CD8-positive, alpha-beta memory T cell (primary cell): ENCODE measurements at regions not wholly inside any gene's neighbourhood (a gene's known extent, or its start where the extent isn't known, plus 50 kb on each side); places are given as distances from the start of the nearest gene placed in this dataset.

Source experiments
- CTCF ChIA-PET: fragments of 350-600 bp; sonication (Branson Sonifier 250); formaldehyde crosslinking; loops from one replicate; lab custom pipeline; 2021; ENCODE audit warnings: antibody characterized with exemption; lab: Charles Lee
- POLR2A ChIA-PET: fragments of 350-600 bp; sonication (Branson Sonifier 250); formaldehyde crosslinking; loops from one replicate; lab custom pipeline; 2021; ENCODE audit warnings: antibody characterized with exemption; lab: Charles Lee
- DNase-seq, 5 donors: peaks; one replicate each; pipeline versions ENCODE4 v3.0.0 to v3.0.0-alpha.2; 2020 to 2022; ENCODE audit warnings: mixed read lengths in 1 of 5
- H3K27ac ChIP-seq: one replicate; pipeline ENCODE4 v1.7.0; 2013; ENCODE audit warnings: low read depth, mild to moderate bottlenecking, low read length, moderate library complexity
- H3K27me3 ChIP-seq: 2 replicates; pipeline ENCODE4 v1.7.0; 2013; ENCODE audit warnings: low read length, mild to moderate bottlenecking; ENCODE audit not compliant: insufficient read depth, poor library complexity, severe bottlenecking
- H3K36me3 ChIP-seq: 2 replicates; pipeline ENCODE4 v1.7.0; 2013; ENCODE audit warnings: mild to moderate bottlenecking, low read length, moderate library complexity; ENCODE audit not compliant: insufficient read depth
- H3K4me1 ChIP-seq: 2 replicates; pipeline ENCODE4 v1.7.0; 2013; ENCODE audit warnings: mild to moderate bottlenecking, low read length, moderate library complexity; ENCODE audit not compliant: insufficient read depth
- H3K4me3 ChIP-seq: 2 replicates; pipeline ENCODE4 v1.7.0; 2013; ENCODE audit warnings: mild to moderate bottlenecking, low read length
- H3K9me3 ChIP-seq: 2 replicates; pipeline ENCODE4 v1.7.0; 2013; ENCODE audit warnings: mild to moderate bottlenecking, low read length
- H3K27ac Mint-ChIP-seq, 8 donors: one replicate each; pipeline ENCODE4 v1.8.0; 2020 to 2021; ENCODE audit warnings: mixed read lengths in 8 of 8, mild to moderate bottlenecking in 6 of 8, inconsistent platforms in 3 of 8, moderate library complexity in 3 of 8
- H3K27me3 Mint-ChIP-seq, 2 donors: one replicate each; pipeline ENCODE4 v1.8.0; 2020 to 2021; ENCODE audit warnings: mixed read lengths in 2 of 2, mild to moderate bottlenecking in 1 of 2, moderate library complexity in 1 of 2
- H3K36me3 Mint-ChIP-seq, 3 donors: one replicate each; pipeline ENCODE4 v1.8.0; 2020 to 2021; ENCODE audit warnings: mixed read lengths in 3 of 3, inconsistent platforms in 1 of 3, mild to moderate bottlenecking in 1 of 3
- H3K4me1 Mint-ChIP-seq, 3 donors: one replicate each; pipeline ENCODE4 v1.8.0; 2020 to 2021; ENCODE audit warnings: mixed read lengths in 3 of 3, inconsistent platforms in 1 of 3, mild to moderate bottlenecking in 1 of 3
- H3K4me3 Mint-ChIP-seq, 7 donors: one replicate each; pipeline ENCODE4 v1.8.0; 2020 to 2021; ENCODE audit warnings: mixed read lengths in 7 of 7, mild to moderate bottlenecking in 6 of 7, moderate library complexity in 4 of 7, inconsistent platforms in 2 of 7
- H3K9me3 Mint-ChIP-seq, 5 donors: one replicate each; pipeline ENCODE4 v1.8.0; 2020 to 2022; ENCODE audit warnings: mixed read lengths in 5 of 5, mild to moderate bottlenecking in 3 of 5, moderate library complexity in 2 of 5, inconsistent platforms in 1 of 5

DNA sequence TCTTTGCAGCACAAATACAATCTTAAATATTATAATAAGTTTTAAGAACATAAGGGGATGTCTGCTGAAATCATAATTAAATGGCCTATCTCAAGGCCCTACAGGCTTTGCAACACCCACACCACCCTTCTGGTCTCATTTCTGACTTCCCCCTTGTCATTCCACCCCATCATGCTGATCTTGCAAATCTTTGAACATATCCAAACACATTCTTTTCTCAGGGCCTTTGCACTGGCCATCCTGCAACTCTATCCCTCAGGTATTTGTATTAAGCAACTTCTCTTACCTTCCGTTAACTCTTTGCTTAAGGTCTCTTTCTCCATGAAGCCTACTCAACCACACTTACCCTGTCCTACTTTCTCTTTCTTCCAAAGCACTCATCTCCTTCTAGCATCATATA is 51.8 kb upstream of the CCDC150 start:
- no peak overlapping the region for H3K4me3 ChIP-seq
- Mint-ChIP-seq H3K36me3 (no peaks in the 10 kb centered on the region), H3K4me1 (peaks cover 4 to 12% (median 7%) of the 10 kb centered on the region in 3 donors), H3K4me3 (no peak overlapping the region), H3K9me3 (peaks cover 3 to 14% (median 4%) of the 10 kb centered on the region in 5 donors), H3K27ac (no peak overlapping the region), H3K27me3 (peaks cover 20 to 66% of the 10 kb centered on the region in 2 donors)
- ChIA-PET POLR2A (no interaction called here), CTCF (no interaction called here)
- peaks cover 20% of the 10 kb centered on the region for H3K27me3 ChIP-seq
- H3K4me1 ChIP-seq = no peaks in the 10 kb centered on the region
- no peak overlapping the region for H3K27ac ChIP-seq
- no peak for DNase-seq
- H3K36me3 ChIP-seq = no peaks in the 10 kb centered on the region
- no peaks in the 10 kb centered on the region for H3K9me3 ChIP-seq

DNA sequence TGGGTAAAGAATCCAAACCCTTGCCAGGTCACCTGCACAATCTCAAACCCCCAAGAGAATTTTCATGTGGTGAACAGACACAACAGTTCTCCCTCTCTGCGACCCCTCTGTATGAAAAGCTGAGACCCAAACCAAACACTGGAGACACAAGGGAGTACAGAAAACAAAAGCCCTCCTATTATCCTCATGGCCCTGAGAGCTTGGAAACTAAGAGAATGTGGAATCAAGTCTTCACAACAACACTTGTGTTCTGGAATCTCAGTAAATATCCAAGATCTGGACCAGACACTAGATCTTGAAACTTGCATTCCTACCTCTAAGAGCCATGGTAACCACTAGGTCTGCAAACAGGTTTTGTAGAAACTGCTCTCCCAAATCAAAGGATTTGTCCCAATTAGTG is 50.1 kb upstream of the CCDC150 start:
- DNase-seq = no peak
- Histone ChIP-seq H3K27ac (no peak overlapping the region), H3K36me3 (no peaks in the 10 kb centered on the region), H3K4me1 (no peaks in the 10 kb centered on the region), H3K27me3 (peaks cover 29% of the 10 kb centered on the region), H3K4me3 (no peak overlapping the region), H3K9me3 (no peaks in the 10 kb centered on the region)
- ChIA-PET CTCF (no interaction called here), POLR2A (no interaction called here)
- H3K4me3 Mint-ChIP-seq = no peak overlapping the region
- peaks cover 29 to 66% of the 10 kb centered on the region in 2 donors for H3K27me3 Mint-ChIP-seq
- peaks cover 6 to 12% (median 11%) of the 10 kb centered on the region in 3 donors for H3K4me1 Mint-ChIP-seq
- H3K9me3 Mint-ChIP-seq = peaks cover 3 to 14% (median 4%) of the 10 kb centered on the region in 5 donors
- no peaks in the 10 kb centered on the region for H3K36me3 Mint-ChIP-seq
- H3K27ac Mint-ChIP-seq = no peak overlapping the region
